ENCODE measurements at regions not wholly inside any gene's neighbourhood (a gene's known extent, or its start where the extent isn't known, plus 50 kb on each side); places are given as distances from the start of the nearest gene placed in this dataset.
"Not testable (repeated sequence)": the region's sequence is repeated elsewhere in the genome, so short reads cannot be mapped to it uniquely, and the experiment has no call there.

DNA sequence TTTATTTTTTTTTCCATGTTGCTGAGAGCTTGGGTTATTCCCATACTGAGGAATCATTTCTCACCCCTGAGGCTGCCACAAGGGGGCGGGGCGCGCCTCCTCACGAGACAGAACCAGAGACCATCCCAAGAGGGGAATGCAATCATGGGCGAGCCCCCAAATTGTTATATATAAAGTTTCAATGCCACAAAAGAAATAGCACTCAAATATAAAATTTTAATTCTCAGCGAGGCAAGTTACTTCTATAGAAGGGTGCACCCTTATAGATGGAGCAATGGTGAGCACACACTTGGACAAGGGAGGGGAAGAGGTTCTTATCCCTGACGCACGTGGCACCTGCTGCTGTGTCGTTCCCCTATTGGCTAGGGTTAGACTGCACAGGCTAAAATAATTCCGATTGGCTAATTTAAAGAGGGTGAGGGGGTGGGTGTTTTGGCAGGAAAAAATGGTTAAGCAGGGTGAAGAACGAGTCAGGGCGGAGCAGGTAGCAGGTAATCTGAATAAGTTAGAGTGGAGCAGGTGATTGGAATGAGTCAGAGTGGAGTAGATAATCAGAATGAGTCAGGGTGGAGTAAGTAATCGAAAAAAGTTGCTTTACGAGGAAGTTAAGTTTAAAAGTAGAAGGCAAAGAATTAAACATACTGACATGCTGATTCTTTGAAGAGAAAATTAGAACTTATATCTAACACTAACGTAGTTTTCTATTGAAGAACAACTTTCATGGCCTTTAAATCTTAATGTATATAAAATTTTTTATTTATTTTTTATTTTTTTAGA, 177.5 kb downstream of the MTCL1 start:
- DNase-seq: no peak

DNA sequence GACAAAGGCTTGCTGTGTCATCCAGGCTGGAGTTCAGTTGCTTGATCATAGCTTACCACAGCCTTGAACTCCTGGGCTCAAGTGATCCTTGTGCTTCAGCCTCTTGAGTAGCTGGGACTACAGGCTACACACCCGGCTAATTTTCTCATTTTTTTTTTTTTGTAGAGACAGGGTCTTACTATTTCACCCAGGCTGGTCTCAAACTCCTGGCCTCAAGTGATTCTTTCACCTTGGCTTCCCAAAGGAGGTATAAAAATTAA, 178.0 kb downstream of the MTCL1 start:
- DNase-seq: no peak

DNA sequence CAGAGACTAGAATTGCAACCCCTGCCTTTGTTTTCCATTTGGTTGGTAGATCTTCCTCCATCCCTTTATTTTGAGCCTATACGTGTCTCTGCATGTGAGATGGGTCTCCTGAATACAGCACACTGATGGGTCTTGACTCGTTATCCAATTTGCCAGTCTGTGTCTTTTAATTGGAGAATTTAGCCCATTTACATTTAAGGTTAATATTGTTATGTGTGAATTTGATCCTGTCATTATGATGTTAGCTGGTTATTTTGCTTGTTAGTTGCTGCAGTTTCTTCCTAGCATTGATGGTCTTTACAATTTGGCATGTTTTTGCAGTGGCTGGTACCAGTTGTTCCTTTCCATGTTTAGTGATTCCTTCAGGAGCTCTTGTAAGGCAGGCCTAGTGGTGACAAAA, 182.5 kb downstream of the MTCL1 start:
- not testable (repeated sequence) for DNase-seq

DNA sequence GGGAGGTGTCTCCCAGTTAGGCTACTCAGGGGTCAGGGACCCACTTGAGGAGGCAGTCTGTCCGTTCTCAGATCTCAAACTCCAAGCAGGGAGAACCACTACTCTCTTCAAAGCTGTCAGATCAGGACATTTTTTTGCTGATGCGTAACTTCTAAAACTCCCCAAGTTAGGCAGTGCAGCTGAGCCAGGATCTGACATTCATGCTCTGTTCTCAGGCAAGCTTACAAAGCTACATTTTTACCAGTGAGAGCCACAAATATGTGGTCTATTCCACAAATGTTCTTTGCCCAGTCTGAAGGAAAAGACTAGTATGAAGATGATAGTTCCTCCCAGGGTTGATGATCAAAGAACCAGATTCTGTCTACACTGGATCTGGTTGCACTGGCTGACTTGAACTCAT, 184.1 kb downstream of the MTCL1 start:
- no peak for DNase-seq

DNA sequence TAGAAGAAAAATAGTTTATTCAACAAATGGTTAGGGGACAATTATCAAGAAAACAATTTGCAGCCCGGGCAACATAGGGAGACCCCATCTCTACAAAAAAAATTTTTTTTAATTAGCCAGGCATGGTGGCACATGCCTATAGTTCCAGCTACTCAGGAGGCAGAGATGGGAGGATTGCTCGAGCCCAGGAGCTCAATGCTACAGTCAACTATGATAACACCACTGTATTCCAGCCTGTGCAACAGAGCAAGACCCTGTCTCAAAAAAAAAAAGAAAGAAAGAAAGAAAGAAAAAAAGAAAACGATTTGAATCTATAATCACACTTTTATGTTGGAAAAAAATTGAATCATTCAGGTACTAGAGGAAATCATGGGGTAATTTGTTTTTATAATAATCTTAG, 185.1 kb downstream of the MTCL1 start:
- not testable (repeated sequence) for DNase-seq

- no peak for DNase-seq
Observed at GRCh38 chr18:8890957-8891464, 185.7 kb downstream of the MTCL1 start.

GRCh38 chr18:8893221-8893620, 187.9 kb downstream of the MTCL1 start:
- no peak for DNase-seq

DNA sequence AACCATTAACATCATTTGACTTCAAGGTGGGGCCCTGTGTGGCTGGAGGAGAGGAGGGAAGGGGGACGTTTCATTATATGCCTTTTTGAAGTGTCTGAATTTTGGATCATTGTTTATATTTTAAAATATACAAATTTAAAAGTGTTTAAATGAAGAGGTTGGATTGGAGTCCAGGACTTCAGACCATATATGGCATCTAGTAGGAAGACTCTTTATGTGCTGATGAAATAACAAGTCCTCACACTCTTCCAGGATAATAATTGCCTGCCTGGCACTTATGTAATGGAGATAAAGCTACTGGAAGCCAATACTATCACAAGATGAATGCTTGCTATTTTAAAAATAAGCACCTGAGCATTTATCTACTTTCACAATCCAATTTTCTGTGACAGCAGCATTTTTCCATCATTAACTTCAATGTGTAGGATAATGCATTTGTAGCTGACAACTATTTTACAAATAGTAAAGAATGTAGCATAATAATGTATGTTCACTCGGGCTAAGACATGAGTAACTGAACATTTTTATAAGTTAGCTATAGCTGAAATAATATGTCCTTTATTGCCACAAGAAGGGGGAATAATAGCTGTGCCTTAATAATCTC, 188.4 kb downstream of the MTCL1 start:
- no peak for DNase-seq

GRCh38 chr18:8894823-8895222, 189.5 kb downstream of the MTCL1 start:
- DNase-seq: no peak

DNA sequence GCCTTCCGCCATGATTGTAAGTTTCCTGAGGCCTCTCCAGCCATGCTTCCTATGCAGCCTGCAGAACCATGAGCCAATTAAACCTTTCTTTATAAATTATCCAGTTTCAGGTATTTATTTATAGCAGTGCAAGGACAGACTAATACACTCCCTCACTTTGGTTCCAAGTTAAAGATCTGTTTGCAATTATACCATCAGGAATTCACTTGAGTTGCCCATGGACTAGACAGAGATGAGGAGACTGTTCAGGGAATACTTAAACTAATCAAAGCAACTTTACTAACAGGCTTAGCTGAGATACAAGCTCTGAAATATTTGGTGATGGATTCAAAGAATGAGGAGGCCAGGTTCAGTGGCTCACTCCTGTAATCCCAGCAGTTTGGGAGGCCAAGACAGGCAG, 190.0 kb downstream of the MTCL1 start:
- DNase-seq: no peak

- DNase-seq: no peak
Observed at GRCh38 chr18:8895987-8896619, 190.7 kb downstream of the MTCL1 start.

GRCh38 chr18:8899000-8899399, 193.6 kb downstream of the MTCL1 start:
- DNase-seq: no peak

- DNase-seq: no peak
Observed at GRCh38 chr18:8900552-8900951, 195.2 kb downstream of the MTCL1 start.

GRCh38 chr18:8901019-8901418, 195.7 kb downstream of the MTCL1 start:
- DNase-seq: no peak

DNA sequence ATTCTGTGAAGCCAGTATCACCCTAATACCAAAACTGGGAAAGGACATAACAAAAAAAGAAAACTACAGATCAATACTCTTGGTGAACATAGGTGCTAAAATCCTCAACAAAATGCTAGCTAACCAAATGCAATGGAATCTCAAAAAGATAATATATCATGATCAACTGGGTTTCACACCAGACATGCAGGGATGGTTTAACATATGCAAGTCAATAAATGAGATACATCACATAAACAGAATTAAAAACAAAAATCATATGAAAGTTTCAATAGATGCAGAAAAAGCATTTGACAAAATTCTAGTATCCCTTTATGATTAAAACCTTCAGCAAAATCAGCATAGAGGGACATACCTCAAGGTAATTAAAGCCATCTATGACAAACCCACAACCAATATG, 198.2 kb upstream of the NDUFV2 start:
- no peak for DNase-seq

DNA sequence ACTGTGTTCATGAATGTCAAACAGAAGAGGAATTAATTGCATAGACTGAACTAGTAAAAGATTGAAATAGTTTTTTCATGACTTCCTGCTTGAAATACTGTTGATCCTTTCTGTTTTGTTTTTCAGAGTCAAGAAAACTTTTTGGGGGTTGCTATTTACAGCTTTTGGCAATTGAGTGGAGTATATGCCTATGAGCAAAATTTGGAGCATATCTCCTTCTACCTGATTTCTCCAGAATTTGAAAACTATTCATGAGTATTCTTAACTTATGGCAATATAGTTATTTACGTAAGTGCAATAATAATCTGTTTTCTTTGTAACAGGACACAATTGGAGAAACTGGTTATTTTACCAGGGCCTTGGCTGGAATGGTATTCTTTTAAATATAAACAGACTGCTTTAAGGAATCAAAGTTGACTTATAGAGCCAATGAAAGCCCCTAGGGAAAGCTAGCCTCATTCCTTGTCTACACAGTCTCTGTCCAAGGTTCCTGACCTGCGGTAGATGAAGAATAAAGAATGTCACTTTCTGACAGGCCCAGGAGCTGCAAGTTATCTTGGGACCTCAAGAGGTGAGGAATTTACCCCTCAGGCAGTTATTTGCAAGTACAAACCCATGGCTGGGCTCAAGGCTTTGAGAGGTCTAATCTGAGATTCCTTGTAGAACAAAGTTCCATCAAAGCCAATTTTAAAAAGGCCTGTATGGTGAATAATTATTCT, 193.5 kb upstream of the NDUFV2 start:
- DNase-seq: no peak

DNA sequence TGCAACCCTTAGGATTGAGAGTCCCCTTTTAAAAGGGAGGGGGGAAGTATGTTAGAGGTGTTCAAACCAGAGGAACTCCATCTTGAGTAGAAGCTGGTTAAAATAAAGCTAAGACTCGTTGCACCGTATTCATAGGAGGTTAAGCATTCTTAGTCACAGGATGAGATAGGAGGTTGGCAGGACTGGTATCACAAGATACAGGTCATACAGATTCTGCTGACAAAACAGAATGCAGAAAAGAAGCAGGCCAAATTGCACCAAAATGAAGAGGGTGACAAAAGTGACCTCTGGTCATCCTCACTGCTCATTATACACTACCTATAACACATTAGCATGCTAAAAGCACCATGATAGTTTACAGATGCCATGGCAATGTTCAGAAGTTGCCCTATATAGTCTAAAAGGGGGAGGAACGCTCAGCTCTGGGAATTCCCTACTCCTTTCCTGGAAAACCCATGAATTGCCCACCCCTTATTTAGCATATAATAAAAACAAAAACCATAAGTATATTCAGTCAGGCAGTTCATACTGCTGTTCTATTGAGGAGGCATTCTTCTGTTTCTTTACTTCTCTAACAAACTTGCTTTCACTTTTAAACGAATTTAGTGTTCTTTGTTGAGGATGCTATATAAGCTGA, 192.2 kb upstream of the NDUFV2 start:
- no peak for DNase-seq

GRCh38 chr18:8910843-8911242, 191.7 kb upstream of the NDUFV2 start:
- no peak for DNase-seq

- DNase-seq: no peak
Observed at GRCh38 chr18:8911408-8912340, 190.8 kb upstream of the NDUFV2 start.

DNA sequence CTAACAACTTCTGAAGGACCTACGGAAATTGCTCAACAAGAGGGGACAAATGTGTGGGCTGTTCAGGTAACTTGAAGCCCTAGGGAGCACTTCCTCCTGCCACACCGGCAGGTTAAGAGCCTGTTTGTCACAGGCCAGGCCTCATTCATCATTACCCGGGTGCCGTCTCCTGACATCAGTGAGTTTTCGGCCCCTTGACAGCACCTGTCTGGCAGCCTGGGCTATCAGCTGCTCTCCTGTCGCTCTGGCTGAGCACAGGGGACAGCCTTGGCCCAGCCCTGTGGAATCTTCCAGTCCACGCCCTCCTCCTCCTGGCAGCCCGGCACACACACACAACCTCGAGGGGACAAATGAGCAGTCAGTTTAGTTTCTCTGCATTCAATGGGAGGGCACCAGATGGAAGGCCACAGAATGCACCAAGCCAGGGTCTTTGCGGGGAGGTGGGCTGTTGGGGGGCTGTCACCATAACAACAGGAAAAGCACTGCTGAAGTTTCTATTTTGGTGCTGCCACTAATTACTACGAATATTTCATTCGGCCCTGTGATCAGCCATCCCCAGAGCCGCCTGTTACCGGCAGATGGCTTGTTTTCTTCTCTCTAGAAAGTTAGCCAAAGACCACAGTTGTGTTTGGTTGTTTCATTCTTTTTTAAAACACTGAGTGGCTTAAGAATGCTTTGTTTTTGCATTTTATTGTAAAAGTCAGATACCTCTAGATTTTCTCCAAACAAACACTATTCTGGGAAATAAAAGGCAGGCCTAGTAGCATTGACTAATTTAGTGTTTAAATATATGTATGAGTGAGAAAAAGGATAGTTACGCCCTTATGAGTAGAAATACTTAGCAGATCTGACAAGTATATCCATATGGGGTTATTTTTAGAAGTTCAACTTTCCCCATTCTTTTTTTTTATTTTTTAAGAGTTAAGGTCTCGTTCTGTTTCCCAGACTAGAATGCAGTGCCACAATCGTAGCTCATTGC, 189.9 kb upstream of the NDUFV2 start:
- DNase-seq: no peak

Measured in stimulated activated CD4-positive, alpha-beta T cell treated with anti-CD3 and anti-CD28 coated beads, Interleukin-4, amount 100 ng/mL, for 1 hour (primary cell).